ENCODE measurements at regions not wholly inside any gene's neighbourhood (a gene's known extent, or its start where the extent isn't known, plus 50 kb on each side); places are given as distances from the start of the nearest gene placed in this dataset.

DNA sequence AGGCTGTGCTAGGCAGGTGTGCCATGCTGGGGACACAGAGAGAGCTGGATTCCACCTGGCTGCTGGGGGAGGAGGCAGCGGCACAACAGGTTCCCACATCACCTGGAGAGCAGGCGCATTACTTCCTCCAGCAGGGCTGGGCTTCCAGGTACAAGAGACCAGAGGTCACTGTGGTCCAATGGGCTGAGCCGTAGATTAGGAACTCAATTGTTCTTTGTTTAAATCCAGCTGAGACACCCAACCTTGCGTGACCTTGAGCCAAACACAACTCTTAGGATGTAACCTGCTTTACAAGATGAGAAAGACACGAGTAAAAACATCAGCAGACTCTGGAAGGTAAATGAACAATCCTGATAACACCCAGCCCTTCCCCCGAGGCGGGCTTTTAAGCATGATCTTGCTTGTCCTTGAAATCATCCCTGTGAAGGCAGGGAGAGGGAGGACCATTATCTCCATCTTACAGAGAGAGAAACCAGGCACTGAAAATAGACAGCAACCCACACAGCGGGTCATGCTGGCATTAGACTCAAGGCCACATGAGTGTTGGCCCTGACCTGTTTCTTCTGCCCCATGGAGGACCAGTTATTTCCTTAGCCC lies 216.5 kb upstream of the RREB1 start:
- no peak for DNase-seq (ENCODE audit: low read depth)

- peak; percentile 26 for DNase-seq (ENCODE audit: low read depth)
Observed at GRCh38 chr6:6891949-6892461, 215.8 kb upstream of the RREB1 start.

DNA sequence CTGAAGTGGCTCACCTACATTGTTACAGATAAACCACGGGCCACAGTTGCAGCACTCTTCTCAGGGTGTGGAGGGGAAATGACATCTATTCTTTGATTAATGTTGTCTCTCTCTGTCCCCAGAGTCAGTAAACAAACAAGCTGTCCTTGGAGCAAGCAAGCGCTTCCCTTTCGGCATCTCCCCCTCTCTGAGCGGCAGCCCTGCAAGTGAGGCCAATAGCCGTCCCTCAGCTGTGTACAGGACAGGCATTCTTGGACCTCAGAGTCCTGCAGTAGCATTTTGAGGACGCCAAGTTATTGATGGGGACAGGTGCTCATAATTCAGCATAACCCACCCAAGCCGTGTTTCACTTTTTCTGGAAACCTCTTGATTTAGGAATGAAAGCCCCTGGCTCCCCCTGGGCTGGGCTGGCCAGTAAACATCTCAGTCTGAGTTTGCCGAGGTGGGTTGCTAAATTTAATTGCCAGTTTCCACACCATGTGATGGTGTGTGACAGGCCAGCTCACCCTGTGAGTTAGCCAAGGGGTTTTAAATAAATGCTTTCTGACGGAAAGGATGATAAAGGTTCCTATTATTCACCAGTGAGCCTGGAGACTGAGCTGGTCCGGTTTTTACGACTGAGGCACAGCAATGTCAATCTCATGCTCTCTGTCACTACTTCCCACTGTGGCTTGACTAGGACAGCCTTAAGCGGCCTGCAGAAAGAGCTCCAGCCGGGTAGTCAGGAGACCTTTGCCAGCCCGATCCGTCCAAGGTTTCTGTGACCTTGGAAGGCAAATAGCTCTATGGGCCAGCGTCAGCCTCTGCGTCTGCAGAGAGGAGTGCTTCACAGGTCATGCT lies 214.8 kb upstream of the RREB1 start:
- no peak for DNase-seq (ENCODE audit: low read depth)

GRCh38 chr6:6893701-6894100 lies 214.1 kb upstream of the RREB1 start:
- peak; percentile 10 for DNase-seq (ENCODE audit: low read depth)

DNA sequence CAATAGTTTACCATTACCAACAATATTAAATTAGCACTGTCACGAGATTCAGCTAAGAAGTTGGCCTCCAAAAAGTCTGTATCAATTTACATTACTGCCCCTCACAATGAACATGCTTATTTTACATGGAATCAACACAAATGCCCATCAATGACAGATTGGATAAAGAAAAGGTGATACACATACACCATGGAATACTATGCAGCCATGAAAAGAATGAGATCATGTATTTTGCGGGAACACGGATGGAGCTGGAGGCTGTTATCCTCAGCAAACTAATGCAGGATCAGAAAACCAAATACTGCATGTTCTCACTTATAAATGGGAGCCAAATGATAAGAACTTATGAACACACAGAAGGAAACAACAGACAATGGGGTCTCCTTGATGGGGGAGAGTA lies 211.8 kb upstream of the RREB1 start:
- no peak for DNase-seq (ENCODE audit: low read depth)

- DNase-seq (ENCODE audit: low read depth), result no peak
Observed at GRCh38 chr6:6897140-6897539, 210.6 kb upstream of the RREB1 start.

- DNase-seq (ENCODE audit: low read depth), result no peak
Observed at GRCh38 chr6:6900569-6901204, 207.1 kb upstream of the RREB1 start.

- no peak for DNase-seq (ENCODE audit: low read depth)
Observed at GRCh38 chr6:6901205-6901719, 206.5 kb upstream of the RREB1 start.

DNA sequence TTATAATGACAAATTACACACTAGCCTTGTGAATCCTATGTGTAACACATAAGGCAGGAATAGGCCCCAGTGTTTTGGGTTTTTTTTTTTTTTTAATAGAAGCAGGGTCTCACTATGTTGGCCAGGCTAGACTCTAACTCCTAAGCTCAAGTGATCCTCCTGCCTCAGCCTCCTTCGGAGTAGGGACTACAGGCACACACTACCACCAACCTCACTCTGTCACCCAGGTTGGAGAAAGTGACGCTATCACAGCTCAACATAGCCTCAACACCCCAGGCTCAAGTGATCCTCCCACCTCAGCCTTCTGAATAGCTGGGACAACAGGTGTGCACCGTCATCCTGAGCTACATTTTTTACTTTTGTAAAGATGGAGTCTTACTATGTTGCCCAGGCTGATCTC lies 205.8 kb upstream of the RREB1 start:
- DNase-seq (ENCODE audit: low read depth), result no peak

GRCh38 chr6:6905961-6906518 lies 201.7 kb upstream of the RREB1 start:
- no peak for DNase-seq (ENCODE audit: low read depth)

DNA sequence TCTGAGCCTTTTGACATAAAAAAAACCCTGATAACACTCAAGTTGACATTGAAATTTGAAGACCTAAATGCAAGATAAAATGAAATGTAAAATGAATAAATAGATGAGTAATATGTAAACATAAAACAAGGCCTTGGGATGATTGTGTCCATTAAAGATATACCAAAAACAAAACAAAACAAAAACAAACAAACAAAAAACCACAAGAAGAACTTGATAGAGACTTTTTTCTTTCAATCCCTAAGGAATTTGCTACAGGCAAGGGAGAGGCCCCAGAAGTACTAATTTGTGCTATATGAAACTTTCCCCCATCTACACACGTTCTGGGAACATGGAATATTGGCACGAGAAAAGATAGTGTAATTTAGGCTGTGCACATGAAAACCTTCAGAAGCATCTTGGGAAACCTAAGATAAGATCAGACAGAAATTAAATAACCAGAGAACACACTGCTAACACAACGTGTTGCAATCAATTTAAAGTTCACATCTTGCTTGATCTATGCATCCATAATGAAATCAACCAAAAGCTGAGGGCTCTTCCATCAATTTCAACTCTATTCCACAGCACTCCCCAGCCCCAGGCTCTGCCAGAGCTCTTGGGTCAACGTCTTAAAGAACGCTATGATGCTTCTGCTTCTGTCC lies 201.1 kb upstream of the RREB1 start:
- DNase-seq (ENCODE audit: low read depth), result no peak

- no peak for DNase-seq (ENCODE audit: low read depth)
Observed at GRCh38 chr6:6907286-6907685, 200.5 kb upstream of the RREB1 start.

DNA sequence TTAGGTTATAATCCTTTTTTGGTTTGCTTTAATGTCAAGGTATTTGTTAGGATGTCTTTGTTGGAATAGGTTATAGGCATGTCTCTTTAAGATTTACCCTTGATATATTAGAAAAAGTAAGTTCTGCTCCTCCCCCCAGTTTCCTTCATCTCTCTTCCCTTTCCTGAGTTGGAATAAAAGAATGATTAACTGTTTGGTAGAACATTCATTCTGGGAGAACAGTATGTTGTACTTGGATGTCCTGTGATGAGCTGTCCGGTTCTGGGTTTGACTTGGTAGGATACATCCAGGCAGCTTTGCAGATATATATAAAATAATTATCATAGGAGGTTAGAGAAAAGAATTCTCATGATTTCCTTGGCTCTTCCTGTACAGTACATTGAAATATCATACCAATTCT lies 199.6 kb upstream of the RREB1 start:
- no peak for DNase-seq (ENCODE audit: low read depth)

DNA sequence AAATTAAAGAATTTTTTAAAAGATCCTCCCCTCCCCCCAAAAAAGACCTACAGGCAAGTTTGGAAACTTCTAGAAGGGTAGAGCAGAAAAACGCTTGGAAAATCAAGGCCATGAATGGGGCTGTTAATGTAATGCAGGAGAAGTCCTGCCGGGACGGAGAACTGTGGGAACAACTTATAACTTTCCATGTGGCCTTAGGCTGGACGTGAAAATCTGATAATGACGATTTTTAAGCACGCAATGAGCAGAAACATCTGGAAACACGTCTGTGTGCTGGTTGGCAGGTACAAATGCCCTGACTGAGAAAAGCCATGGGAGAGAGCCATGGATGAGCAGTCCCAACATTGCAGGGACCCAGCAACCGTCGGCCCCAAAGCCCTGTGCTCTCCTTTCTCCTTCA lies 198.7 kb upstream of the RREB1 start:
- no peak for DNase-seq (ENCODE audit: low read depth)

- DNase-seq (ENCODE audit: low read depth), result no peak
Observed at GRCh38 chr6:6910734-6911295, 196.9 kb upstream of the RREB1 start.

DNA sequence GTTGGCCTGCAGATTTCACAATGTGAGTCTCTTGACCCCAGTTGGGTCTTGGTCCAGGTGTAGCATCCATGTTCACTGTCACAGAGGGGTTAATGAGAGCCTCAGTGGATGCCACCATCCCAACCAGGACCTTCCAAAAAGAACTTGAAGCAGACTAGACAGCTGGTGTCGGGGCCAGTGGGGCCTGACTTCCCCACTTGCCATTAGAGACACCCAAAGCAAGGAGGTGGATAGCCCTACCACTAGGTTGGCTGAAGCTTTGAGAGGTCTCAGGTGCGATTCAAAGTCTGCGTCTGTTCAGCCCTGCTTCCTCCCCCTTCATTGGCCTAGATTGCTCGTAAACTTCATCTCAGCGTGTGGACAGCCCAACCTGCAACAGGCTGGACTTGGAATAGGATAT lies 196.4 kb upstream of the RREB1 start:
- DNase-seq (ENCODE audit: low read depth), result no peak

DNA sequence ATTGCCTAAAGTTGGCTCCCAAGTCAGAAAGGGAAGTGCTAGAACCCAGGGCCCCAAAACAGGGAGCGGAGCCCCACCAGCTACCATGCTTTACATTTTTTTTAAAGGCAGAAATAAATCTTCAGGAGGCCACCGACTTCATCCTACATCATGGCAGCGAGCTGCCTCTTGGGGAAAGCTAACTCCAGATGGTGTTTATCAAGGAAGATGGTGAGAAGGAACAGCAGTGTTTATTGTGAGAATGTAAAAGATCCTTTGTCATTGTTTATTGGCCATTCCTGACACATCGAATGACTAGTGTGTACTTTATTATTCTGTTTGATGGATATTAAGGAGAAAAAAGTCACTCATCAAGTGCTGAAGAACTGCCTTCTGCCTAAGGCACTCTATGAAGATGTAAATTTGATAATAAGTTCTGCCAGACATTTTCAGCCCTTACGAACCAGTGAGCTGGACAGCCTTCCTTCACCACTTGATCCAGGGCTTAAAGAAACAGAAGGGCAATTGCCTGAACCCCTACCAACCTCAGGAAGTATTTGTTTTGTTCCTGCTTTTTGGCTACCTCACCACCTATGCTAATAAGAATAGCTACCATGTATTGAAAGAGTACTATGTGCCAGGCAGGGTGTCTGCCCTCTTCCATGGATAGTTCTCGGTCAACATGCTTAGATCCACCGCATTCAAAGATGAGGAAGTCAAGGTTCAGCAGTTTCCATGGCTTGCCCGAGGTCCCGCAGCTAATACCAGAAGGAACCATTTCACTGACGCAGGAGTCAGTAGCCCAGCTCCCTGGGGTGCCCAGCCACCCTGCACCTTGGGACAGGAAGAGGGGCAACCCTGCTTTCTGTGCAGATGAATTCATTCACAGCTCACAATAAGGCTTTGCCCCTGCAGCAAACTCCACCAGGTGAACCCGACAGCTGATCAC lies 194.7 kb upstream of the RREB1 start:
- DNase-seq (ENCODE audit: low read depth), result no peak

DNA sequence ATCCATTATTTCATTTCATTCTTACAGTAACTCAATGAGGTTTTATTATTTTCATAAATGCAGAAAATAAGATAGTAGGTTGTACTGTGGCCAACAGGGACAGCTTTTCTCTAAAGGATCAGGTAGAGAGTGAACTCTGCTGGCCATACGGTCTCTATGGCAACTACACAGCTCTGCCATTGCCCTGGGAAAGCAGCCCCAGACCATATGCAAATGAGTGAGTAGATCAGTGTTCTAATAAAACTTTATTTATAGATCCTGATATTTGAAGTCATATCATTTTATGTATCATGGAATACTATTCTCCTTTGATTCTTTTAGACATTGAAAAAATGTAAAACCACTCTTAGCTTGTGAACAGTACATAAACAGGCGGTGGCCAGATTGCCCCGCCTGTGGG lies 192.5 kb upstream of the RREB1 start:
- peak; percentile 14 for DNase-seq (ENCODE audit: low read depth)

DNA sequence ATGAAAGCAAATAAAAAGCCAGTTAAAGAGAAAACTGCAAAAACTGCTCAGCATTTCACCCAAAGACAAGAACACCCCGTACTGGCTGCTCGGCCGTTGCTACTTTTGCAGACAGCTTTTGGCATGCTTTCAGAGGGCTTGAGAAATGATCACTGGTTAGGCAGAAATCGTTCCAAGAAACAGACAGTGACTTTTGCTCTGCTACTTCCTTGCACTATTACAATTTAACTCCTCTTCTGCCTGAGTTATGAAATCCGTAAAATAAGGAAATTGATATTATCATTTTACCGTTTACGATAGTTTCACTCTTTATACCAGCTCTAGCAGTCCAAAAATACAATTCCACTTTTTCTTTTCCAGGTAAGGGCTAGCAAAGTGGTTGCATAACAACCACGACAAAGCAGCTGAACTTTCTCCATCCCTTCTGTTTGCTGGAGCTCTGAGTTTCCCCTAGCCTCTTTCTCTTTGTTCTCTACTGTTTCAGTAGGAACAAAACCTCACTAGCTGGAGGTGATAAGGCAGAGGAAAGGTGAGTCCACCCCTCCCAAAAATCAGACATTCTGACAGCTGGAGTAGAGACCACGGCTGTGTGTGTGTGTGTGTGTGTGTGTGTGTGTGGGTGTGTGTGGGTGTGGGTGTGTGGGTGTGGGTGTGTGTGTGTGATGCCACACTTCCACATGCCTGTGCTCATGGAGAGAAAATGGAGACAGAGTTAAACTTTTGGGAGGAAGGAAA lies 191.8 kb upstream of the RREB1 start:
- DNase-seq (ENCODE audit: low read depth), result peak; percentile 82

- DNase-seq (ENCODE audit: low read depth), result peak; percentile 49
Observed at GRCh38 chr6:6916598-6916997, 191.2 kb upstream of the RREB1 start.
